ENCODE measurements at regions not wholly inside any gene's neighbourhood (a gene's known extent, or its start where the extent isn't known, plus 50 kb on each side); places are given as distances from the start of the nearest gene placed in this dataset.

DNA sequence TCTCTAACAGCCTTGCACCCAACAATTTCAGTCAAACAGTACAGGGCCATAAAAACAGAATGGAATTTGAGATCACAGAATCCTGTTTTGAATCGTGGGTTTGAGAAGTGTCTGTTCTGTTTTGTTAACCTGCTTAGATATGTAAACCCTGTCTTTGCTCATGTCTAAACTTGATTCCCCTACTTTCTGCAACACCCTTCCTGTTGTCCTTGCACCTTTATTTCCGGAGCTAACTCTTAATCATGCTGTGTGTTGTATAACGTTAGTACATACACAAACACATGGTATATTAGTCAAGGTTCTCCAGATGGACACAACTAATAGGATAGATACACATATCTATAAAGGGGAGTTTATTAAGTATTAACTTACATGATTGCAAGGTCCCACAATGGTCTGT, 2229.2 kb upstream of the C9orf72 start:
- no peaks in the 10 kb centered on the region for H3K9me3 ChIP-seq (ENCODE audit: control insufficient read depth, low read depth, low read length)
- FAIRE-seq (no peak), DNase-seq (ENCODE audit: low read depth, low spot score) (no peak)
- H3K4me3 ChIP-seq (ENCODE audit: control insufficient read depth in 2 of 3, extremely low read depth in 1 of 3, insufficient read depth in 2 of 3, low read depth in 1 of 3, low read length in 3 of 3) = no peak overlapping the region
- H4K20me1 ChIP-seq (ENCODE audit: control insufficient read depth, extremely low read depth, insufficient read depth, low read length) = no peaks in the 10 kb centered on the region
- peaks cover 4% of the 10 kb centered on the region for H3K4me1 ChIP-seq (ENCODE audit: control insufficient read depth, extremely low read depth, insufficient read depth, low read length)
- no peaks in the 10 kb centered on the region for H3K36me3 ChIP-seq (ENCODE audit: control insufficient read depth in 2 of 2, extremely low read depth in 1 of 2, insufficient read depth in 2 of 2, low read length in 2 of 2)
- H2AFZ ChIP-seq (ENCODE audit: control insufficient read depth, low read length) = peak overlapping the region; percentile 72
- no peaks in the 10 kb centered on the region for H3K9me1 ChIP-seq (ENCODE audit: control insufficient read depth, extremely low read depth, insufficient read depth, low read length)
- peak overlapping the region; percentile 7 for H3K4me2 ChIP-seq (ENCODE audit: control insufficient read depth, extremely low read depth, insufficient read depth, low read depth, low read length)
- dilution Hi-C loops (cut with MboI; ENCODE audit: extremely low pct_ligation_motif_present, low sequenced_read_pairs) = no loop called here
- H3K9ac ChIP-seq (ENCODE audit: control insufficient read depth, extremely low read depth, insufficient read depth, low read length) = no peak overlapping the region
- no peaks in the 10 kb centered on the region for H3K79me2 ChIP-seq (ENCODE audit: control insufficient read depth, insufficient read depth, low read length)
- no peak overlapping the region for H3K27ac ChIP-seq (ENCODE audit: control insufficient read depth, insufficient read depth, low read length)
- TF ChIP-seq, protein P1, sequence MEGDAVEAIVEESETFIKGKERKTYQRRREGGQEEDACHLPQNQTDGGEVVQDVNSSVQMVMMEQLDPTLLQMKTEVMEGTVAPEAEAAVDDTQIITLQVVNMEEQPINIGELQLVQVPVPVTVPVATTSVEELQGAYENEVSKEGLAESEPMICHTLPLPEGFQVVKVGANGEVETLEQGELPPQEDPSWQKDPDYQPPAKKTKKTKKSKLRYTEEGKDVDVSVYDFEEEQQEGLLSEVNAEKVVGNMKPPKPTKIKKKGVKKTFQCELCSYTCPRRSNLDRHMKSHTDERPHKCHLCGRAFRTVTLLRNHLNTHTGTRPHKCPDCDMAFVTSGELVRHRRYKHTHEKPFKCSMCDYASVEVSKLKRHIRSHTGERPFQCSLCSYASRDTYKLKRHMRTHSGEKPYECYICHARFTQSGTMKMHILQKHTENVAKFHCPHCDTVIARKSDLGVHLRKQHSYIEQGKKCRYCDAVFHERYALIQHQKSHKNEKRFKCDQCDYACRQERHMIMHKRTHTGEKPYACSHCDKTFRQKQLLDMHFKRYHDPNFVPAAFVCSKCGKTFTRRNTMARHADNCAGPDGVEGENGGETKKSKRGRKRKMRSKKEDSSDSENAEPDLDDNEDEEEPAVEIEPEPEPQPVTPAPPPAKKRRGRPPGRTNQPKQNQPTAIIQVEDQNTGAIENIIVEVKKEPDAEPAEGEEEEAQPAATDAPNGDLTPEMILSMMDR (optimal IDR thresholded peaks at IDR 0.05 in 1 of 3, IDR thresholded peaks at IDR 0.05 in 1 of 3, conservative IDR thresholded peaks at IDR 0.05 in 1 of 3; ENCODE audit: extremely low read depth in 1 of 3, insufficient read depth in 2 of 3, low read length in 3 of 3) = no peak
- TF ChIP-seq EZH2 (IDR thresholded peaks at IDR 0.05; ENCODE audit: low read length) = no peak
- no peaks in the 10 kb centered on the region for H3K27me3 ChIP-seq (ENCODE audit: control insufficient read depth, extremely low read depth, insufficient read depth, low read length)

DNA sequence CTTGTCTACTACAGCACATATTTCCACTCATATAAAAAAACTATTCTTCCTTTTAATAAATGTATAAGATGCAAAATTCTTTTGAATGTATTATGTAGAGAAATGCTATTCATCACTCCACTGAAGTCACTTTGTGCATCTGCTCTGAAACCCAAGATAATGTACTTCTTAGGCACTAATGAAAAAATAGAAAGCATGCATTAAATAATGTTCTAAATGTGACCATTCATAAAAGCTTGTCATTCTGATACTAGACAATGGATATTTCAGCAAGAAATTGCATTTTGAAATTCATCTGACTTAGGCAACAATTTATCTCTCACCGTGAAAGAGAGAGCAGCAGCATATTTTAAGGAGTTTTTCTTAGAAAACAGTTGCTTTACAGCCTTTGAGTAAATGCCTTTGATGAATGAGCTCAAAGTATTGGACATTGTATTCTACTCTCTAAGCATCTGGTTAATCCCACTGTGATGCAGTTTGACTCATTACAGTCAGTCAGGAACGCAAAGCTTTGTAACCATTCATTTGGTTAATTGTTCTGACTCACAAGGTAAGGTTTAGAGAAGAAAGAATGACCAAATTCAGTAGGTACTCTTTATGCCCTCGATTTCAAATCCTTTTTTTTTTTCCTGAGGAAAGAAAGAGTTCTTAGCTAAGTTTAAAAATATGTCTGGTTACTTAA, 2233.8 kb upstream of the C9orf72 start:
- DNase-seq (ENCODE audit: low read depth, low spot score) (no peak), FAIRE-seq (peak; percentile 66)
- Histone ChIP-seq H3K27ac (ENCODE audit: control insufficient read depth, insufficient read depth, low read length) (no peak overlapping the region), H3K9me3 (ENCODE audit: control insufficient read depth, low read depth, low read length) (no peaks in the 10 kb centered on the region), H3K4me1 (ENCODE audit: control insufficient read depth, extremely low read depth, insufficient read depth, low read length) (peaks cover 4% of the 10 kb centered on the region), H3K9ac (ENCODE audit: control insufficient read depth, extremely low read depth, insufficient read depth, low read length) (no peak overlapping the region), H3K4me2 (ENCODE audit: control insufficient read depth, extremely low read depth, insufficient read depth, low read depth, low read length) (no peak overlapping the region), H2AFZ (ENCODE audit: control insufficient read depth, low read length) (no peak overlapping the region), H3K36me3 (ENCODE audit: control insufficient read depth in 2 of 2, extremely low read depth in 1 of 2, insufficient read depth in 2 of 2, low read length in 2 of 2) (no peaks in the 10 kb centered on the region), H3K27me3 (ENCODE audit: control insufficient read depth, extremely low read depth, insufficient read depth, low read length) (no peaks in the 10 kb centered on the region), H3K9me1 (ENCODE audit: control insufficient read depth, extremely low read depth, insufficient read depth, low read length) (no peaks in the 10 kb centered on the region), H4K20me1 (ENCODE audit: control insufficient read depth, extremely low read depth, insufficient read depth, low read length) (no peaks in the 10 kb centered on the region), H3K4me3 (ENCODE audit: control insufficient read depth in 2 of 3, extremely low read depth in 1 of 3, insufficient read depth in 2 of 3, low read depth in 1 of 3, low read length in 3 of 3) (no peak overlapping the region), H3K79me2 (ENCODE audit: control insufficient read depth, insufficient read depth, low read length) (no peaks in the 10 kb centered on the region)
- dilution Hi-C loops (cut with MboI; ENCODE audit: extremely low pct_ligation_motif_present, low sequenced_read_pairs) = no loop called here
- TF ChIP-seq EZH2 (IDR thresholded peaks at IDR 0.05; ENCODE audit: low read length) = no peak
- TF ChIP-seq, protein P1 (optimal IDR thresholded peaks at IDR 0.05 in 1 of 3, IDR thresholded peaks at IDR 0.05 in 1 of 3, conservative IDR thresholded peaks at IDR 0.05 in 1 of 3; ENCODE audit: extremely low read depth in 1 of 3, insufficient read depth in 2 of 3, low read length in 3 of 3) = no peak

All from keratinocyte (primary cell).